ENCODE measurements at regions not wholly inside any gene's neighbourhood (a gene's known extent, or its start where the extent isn't known, plus 50 kb on each side); places are given as distances from the start of the nearest gene placed in this dataset.

DNA sequence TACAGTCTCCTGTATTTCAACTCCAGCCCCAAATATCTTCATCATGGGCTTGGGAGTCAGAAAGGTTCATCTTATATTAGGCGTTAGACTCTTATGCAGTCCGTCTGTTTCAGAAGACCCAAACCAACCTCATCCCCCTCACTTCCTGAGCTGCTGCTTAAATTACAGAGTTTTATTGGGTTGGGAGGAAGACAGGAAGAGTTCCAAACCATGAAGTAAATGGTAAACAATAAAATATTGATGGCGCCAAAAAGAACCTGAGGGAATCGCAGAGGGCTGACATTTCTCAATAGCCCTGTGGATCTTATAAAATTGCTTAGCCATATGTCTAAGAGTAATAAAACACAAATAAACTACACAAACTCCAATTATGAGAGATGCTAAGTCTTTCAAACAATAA is 116.9 kb upstream of the C3orf80 start:
- TF ChIP-seq, protein P1, sequence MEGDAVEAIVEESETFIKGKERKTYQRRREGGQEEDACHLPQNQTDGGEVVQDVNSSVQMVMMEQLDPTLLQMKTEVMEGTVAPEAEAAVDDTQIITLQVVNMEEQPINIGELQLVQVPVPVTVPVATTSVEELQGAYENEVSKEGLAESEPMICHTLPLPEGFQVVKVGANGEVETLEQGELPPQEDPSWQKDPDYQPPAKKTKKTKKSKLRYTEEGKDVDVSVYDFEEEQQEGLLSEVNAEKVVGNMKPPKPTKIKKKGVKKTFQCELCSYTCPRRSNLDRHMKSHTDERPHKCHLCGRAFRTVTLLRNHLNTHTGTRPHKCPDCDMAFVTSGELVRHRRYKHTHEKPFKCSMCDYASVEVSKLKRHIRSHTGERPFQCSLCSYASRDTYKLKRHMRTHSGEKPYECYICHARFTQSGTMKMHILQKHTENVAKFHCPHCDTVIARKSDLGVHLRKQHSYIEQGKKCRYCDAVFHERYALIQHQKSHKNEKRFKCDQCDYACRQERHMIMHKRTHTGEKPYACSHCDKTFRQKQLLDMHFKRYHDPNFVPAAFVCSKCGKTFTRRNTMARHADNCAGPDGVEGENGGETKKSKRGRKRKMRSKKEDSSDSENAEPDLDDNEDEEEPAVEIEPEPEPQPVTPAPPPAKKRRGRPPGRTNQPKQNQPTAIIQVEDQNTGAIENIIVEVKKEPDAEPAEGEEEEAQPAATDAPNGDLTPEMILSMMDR (IDR thresholded peaks at IDR 0.05) = no peak
- Mint-ChIP-seq H3K4me3 (no peak overlapping the region), H3K27ac (no peak overlapping the region), H3K27me3 (ENCODE audit: insufficient read depth) (no peaks in the 10 kb centered on the region), H3K4me1 (ENCODE audit: low read depth) (peaks cover 18% of the 10 kb centered on the region), H3K36me3 (ENCODE audit: low read depth) (no peaks in the 10 kb centered on the region), H3K9me3 (no peaks in the 10 kb centered on the region)
- no peak for DNase-seq

DNA sequence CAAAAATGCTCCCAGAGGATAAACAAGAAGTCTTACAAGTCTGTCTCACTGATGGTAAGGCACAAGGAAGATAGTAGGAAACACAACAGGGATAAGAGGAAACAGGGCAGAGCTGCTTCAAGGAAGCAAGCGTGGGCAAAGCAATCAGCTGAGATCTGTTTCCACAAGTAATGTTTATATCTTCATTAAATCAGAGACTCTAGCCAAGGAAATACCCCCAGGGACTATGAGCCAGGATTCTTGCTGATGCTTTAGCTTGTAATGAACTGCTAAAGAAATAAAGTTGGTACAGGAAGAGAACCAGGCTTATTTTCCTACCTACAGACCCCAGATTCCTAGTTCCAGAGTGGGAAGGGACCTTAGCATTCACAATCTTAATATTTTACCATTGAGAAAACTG is 112.7 kb upstream of the C3orf80 start:
- no peak for DNase-seq
- Mint-ChIP-seq H3K9me3 (no peaks in the 10 kb centered on the region), H3K27ac (no peak overlapping the region), H3K36me3 (ENCODE audit: low read depth) (no peaks in the 10 kb centered on the region), H3K27me3 (ENCODE audit: insufficient read depth) (no peaks in the 10 kb centered on the region), H3K4me3 (no peak overlapping the region), H3K4me1 (ENCODE audit: low read depth) (peaks cover 18% of the 10 kb centered on the region)
- TF ChIP-seq, protein P1 (IDR thresholded peaks at IDR 0.05) = no peak

DNA sequence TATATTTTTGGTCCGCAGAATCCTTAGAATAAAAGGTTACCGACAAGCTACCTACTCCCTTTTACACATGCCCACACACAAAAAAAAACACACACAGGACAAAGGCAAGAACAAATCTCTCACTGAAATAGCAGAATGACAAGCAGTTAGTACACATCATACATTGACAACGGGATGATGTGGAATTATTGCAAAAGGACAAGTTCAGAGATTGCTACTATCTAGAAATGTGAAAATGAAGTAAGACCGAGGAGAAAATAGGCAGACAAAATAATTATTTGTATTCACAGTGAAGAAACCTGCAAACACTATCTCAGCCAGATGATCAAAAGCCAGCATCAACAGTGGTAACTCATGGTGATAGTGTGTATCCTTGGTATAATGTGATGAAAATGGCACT is 112.2 kb upstream of the C3orf80 start:
- TF ChIP-seq, protein P1 (IDR thresholded peaks at IDR 0.05) = no peak
- peaks cover 14% of the 10 kb centered on the region for H3K4me1 Mint-ChIP-seq (ENCODE audit: low read depth)
- no peaks in the 10 kb centered on the region for H3K9me3 Mint-ChIP-seq
- H3K36me3 Mint-ChIP-seq (ENCODE audit: low read depth) = no peaks in the 10 kb centered on the region
- H3K27ac Mint-ChIP-seq = no peak overlapping the region
- H3K27me3 Mint-ChIP-seq (ENCODE audit: insufficient read depth) = no peaks in the 10 kb centered on the region
- no peak overlapping the region for H3K4me3 Mint-ChIP-seq
- no peak for DNase-seq

DNA sequence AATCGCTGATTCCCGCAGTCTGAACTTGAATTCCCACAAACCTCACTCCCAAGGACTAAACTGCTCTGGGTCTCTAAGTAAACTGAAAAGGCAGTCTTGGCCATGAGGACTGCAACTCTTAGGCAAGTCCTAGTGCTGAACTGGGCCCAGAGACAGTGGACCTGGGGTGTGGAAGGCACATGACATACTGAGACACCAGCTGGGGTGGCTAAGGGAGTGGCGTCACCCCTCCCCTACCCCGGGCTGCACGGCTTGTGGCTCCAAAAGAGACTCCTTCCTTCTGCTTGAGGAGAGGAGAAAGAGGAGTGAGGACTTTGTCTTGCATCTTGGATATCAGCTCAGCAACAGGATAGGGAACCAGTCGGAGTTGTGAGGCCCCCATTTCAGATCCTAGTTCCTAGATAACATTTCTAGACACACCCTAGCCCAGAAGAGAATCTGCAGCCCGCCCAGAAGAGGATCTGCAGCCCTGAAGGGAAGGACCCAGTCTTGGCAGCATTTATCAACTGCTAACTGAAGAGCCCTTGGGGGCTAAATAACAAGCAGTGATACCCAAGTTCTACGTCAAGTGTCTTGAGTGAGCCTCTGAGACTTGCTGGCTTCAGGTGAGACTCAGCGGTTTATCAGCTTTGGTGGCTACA is 110.7 kb upstream of the C3orf80 start:
- DNase-seq = no peak
- no peaks in the 10 kb centered on the region; the same call in 1 of the 2 replicates for H3K27me3 Mint-ChIP-seq (ENCODE audit: insufficient read depth)
- peaks cover 9% of the 10 kb centered on the region for H3K4me1 Mint-ChIP-seq (ENCODE audit: low read depth)
- peaks cover 5% of the 10 kb centered on the region; the same call in 1 of the 2 replicates for H3K9me3 Mint-ChIP-seq
- H3K4me3 Mint-ChIP-seq = no peak overlapping the region
- no peaks in the 10 kb centered on the region for H3K36me3 Mint-ChIP-seq (ENCODE audit: low read depth)
- TF ChIP-seq, protein P1 (IDR thresholded peaks at IDR 0.05) = no peak
- no peak overlapping the region for H3K27ac Mint-ChIP-seq

DNA sequence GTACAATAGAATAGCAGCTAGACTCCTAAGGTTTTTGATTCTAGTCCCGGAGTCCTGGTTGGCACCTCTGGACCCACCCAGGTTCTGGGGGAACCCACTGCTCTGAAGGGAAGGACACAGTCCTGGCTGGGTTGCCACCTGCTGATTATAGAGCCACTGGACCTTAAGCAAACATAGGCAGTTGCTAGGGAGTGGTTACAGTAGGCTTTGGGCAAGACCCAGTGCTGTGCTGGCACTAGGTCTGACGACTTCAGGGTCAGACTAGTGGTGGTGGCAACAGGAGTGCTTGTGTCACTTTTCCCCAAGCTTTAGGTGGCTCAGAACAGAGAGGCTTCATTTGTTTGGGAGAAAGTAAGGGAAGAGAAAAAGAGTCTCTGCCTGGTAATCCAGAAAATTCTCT is 109.8 kb upstream of the C3orf80 start:
- DNase-seq = no peak
- TF ChIP-seq, protein P1 (IDR thresholded peaks at IDR 0.05) = no peak
- Mint-ChIP-seq H3K36me3 (ENCODE audit: low read depth) (peaks cover 9% of the 10 kb centered on the region; the same call in 1 of the 2 replicates), H3K4me1 (ENCODE audit: low read depth) (peaks cover 9% of the 10 kb centered on the region), H3K4me3 (no peak overlapping the region), H3K9me3 (peaks cover 13% of the 10 kb centered on the region), H3K27me3 (ENCODE audit: insufficient read depth) (no peaks in the 10 kb centered on the region; the same call in 1 of the 2 replicates), H3K27ac (no peak overlapping the region)
